GM23248 (cell line): ENCODE measurements at regions not wholly inside any gene's neighbourhood (a gene's known extent, or its start where the extent isn't known, plus 50 kb on each side); places are given as distances from the start of the nearest gene placed in this dataset.
A peak's percentile ranks its signal among the peaks of the same experiment; 100 is the strongest.

Source experiments
- DNase-seq: peaks from one replicate; pipeline ENCODE4 v3.0.0-alpha.2; 2015
- H2AFZ ChIP-seq: fragments of 200-600 bp; sonication (generic); 2 replicates; pipeline ENCODE4 v1.6.1; 2016; ENCODE audit warnings: antibody characterized with exemption
- H3F3A ChIP-seq: fragments of 200-600 bp; sonication (generic); 2 replicates; pipeline ENCODE4 v1.6.1; 2016; ENCODE audit warnings: mild to moderate bottlenecking, antibody characterized with exemption, mixed run types; ENCODE audit not compliant: insufficient read depth
- H3K27ac ChIP-seq: fragments of 200-600 bp; sonication (generic); 2 replicates; pipeline ENCODE4 v1.5.1; 2016; ENCODE audit warnings: mild to moderate bottlenecking
- H3K27me3 ChIP-seq: fragments of 200-600 bp; sonication (generic); replicated peaks from 2 replicates; pipeline ENCODE4 v1.6.1; 2016; ENCODE audit warnings: mild to moderate bottlenecking; ENCODE audit not compliant: insufficient read depth
- H3K36me3 ChIP-seq: fragments of 200-600 bp; sonication (generic); 2 replicates; pipeline ENCODE4 v1.6.1; 2016; ENCODE audit warnings: low read depth, mild to moderate bottlenecking
- H3K4me1 ChIP-seq: fragments of 200-600 bp; sonication (generic); 2 replicates; pipeline ENCODE4 v1.6.1; 2016; ENCODE audit warnings: mild to moderate bottlenecking; ENCODE audit not compliant: insufficient read depth
- H3K4me2 ChIP-seq: fragments of 200-600 bp; sonication (generic); one replicate; pipeline ENCODE4 v1.6.1; 2016; ENCODE audit warnings: mild to moderate bottlenecking; ENCODE audit not compliant: unreplicated experiment
- H3K4me3 ChIP-seq: fragments of 200-600 bp; sonication (generic); 2 replicates; pipeline ENCODE4 v1.5.1; 2016; ENCODE audit warnings: mild to moderate bottlenecking
- H3K79me2 ChIP-seq: fragments of 200-600 bp; sonication (generic); 2 replicates; pipeline ENCODE4 v1.6.1; 2016; ENCODE audit warnings: mild to moderate bottlenecking; ENCODE audit not compliant: insufficient read depth
- H3K9ac ChIP-seq: fragments of 200-600 bp; sonication (generic); 2 replicates; pipeline ENCODE4 v1.6.1; 2016; ENCODE audit warnings: mild to moderate bottlenecking
- H3K9me2 ChIP-seq: fragments of 200-600 bp; sonication (generic); 2 replicates; pipeline ENCODE4 v1.6.1; 2016; ENCODE audit warnings: mixed run types, mild to moderate bottlenecking, moderate library complexity; ENCODE audit not compliant: insufficient read depth
- H3K9me3 ChIP-seq: fragments of 200-600 bp; sonication (generic); one replicate; pipeline ENCODE4 v1.6.1; 2017; ENCODE audit warnings: low read depth
- H4K20me1 ChIP-seq: fragments of 200-600 bp; sonication (generic); 2 replicates; pipeline ENCODE4 v1.6.0; 2016; ENCODE audit not compliant: insufficient read depth
- EZH2 ChIP-seq: fragments of 200-600 bp; sonication (generic); IDR thresholded peaks from 2 replicates; pipeline ENCODE4 v1.6.1; 2018; ENCODE audit warnings: antibody characterized with exemption, mild to moderate bottlenecking; ENCODE audit not compliant: insufficient read depth, poor library complexity, severe bottlenecking
- EZH2phosphoT487 ChIP-seq: fragments of 200-600 bp; sonication (generic); IDR thresholded peaks from 2 replicates; pipeline ENCODE4 v1.6.1; 2018; ENCODE audit warnings: antibody characterized with exemption, moderate library complexity, mild to moderate bottlenecking, low read depth; ENCODE audit not compliant: insufficient read depth
- WGBS, 2 experiments: methylation state at CpG; one replicate each; pipeline ENCODE4 v1.1.6; 2015 to 2017; ENCODE audit warnings: low lambda C conversion rate in 2 of 2, low coverage in 1 of 2; ENCODE audit errors: missing lambda C conversion rate in 2 of 2; 5-methylcytosine and 5-hydroxymethylcytosine counted together
- in situ Hi-C: fragments of 300-500 bp; cut with MboI; formaldehyde crosslinking; loops from 2 replicates; pipeline ENCODE4 v1.15.0; 2020

GRCh38 chr6:74879234-74879633 is 326.6 kb downstream of the COL12A1 start:
- Histone ChIP-seq H4K20me1 (no peaks in the 10 kb centered on the region), H3K36me3 (no peaks in the 10 kb centered on the region), H2AFZ (no peak overlapping the region), H3K27ac (peak overlapping the region; percentile 33; the same call in 1 of the 2 replicates), H3K9me3 (no peaks in the 10 kb centered on the region), H3K4me2 (peak overlapping the region; percentile 17), H3K4me3 (no peak overlapping the region), H3K9me2 (peaks cover 9% of the 10 kb centered on the region; the same call in 1 of the 2 replicates), H3K4me1 (peaks cover 15% of the 10 kb centered on the region), H3K9ac (no peak overlapping the region), H3K27me3 (no peaks in the 10 kb centered on the region), H3F3A (peaks cover 17% of the 10 kb centered on the region), H3K79me2 (no peaks in the 10 kb centered on the region)
- DNase-seq: peak; percentile 88
- 34 to 35% methylated on average over 4 of the region's 4 CpGs for WGBS, 2 experiments
- no peak for TF ChIP-seq EZH2
- no peak for TF ChIP-seq EZH2phosphoT487
- in situ Hi-C loops: no loop called here

GRCh38 chr6:74875193-74875592 is 330.7 kb downstream of the COL12A1 start:
- Histone ChIP-seq H3K36me3 (no peaks in the 10 kb centered on the region), H3K9me2 (peaks cover 9% of the 10 kb centered on the region; the same call in 1 of the 2 replicates), H3K79me2 (no peaks in the 10 kb centered on the region), H3K4me1 (peaks cover 18% of the 10 kb centered on the region), H3K27me3 (no peaks in the 10 kb centered on the region), H3K27ac (no peak overlapping the region), H3K9ac (no peak overlapping the region), H3K4me3 (no peak overlapping the region), H3K4me2 (no peak overlapping the region), H3F3A (peaks cover 20% of the 10 kb centered on the region), H4K20me1 (no peaks in the 10 kb centered on the region), H3K9me3 (no peaks in the 10 kb centered on the region), H2AFZ (no peak overlapping the region)
- 71 to 79% methylated on average over 2 of the region's 2 CpGs for WGBS, 2 experiments
- in situ Hi-C loops: no loop called here
- DNase-seq: no peak
- no peak for TF ChIP-seq EZH2phosphoT487
- no peak for TF ChIP-seq EZH2

- Histone ChIP-seq H3K9ac (no peak overlapping the region), H3K4me2 (no peak overlapping the region), H3K27me3 (no peaks in the 10 kb centered on the region), H3K9me3 (no peaks in the 10 kb centered on the region), H4K20me1 (no peaks in the 10 kb centered on the region), H3K4me1 (peaks cover 6% of the 10 kb centered on the region; the same call in 1 of the 2 replicates), H3F3A (peaks cover 4% of the 10 kb centered on the region; the same call in 1 of the 2 replicates), H3K9me2 (no peaks in the 10 kb centered on the region), H3K4me3 (no peak overlapping the region), H3K36me3 (no peaks in the 10 kb centered on the region), H3K79me2 (no peaks in the 10 kb centered on the region), H2AFZ (no peak overlapping the region), H3K27ac (no peak overlapping the region)
- in situ Hi-C loops: no loop called here
- no peak for TF ChIP-seq EZH2phosphoT487
- no peak for TF ChIP-seq EZH2
- DNase-seq: no peak
Observed at GRCh38 chr6:74872754-74873476, 332.9 kb downstream of the COL12A1 start.

- no peaks in the 10 kb centered on the region for H3K36me3 ChIP-seq
- H3K27ac ChIP-seq: no peak overlapping the region
- H3K27me3 ChIP-seq: no peaks in the 10 kb centered on the region
- WGBS, 2 experiments: 82 to 93% methylated on average over 1 of the region's 1 CpG
- H3K9me2 ChIP-seq: no peaks in the 10 kb centered on the region
- peaks cover 16% of the 10 kb centered on the region for H3K4me1 ChIP-seq
- DNase-seq: peak; percentile 30
- H3F3A ChIP-seq: peaks cover 4% of the 10 kb centered on the region; the same call in 1 of the 2 replicates
- no peaks in the 10 kb centered on the region for H3K79me2 ChIP-seq
- no peak overlapping the region for H3K9ac ChIP-seq
- in situ Hi-C loops: no loop called here
- no peak overlapping the region for H3K4me3 ChIP-seq
- no peak for TF ChIP-seq EZH2phosphoT487
- TF ChIP-seq EZH2: no peak
- no peaks in the 10 kb centered on the region for H4K20me1 ChIP-seq
- no peak overlapping the region for H2AFZ ChIP-seq
- no peak overlapping the region for H3K4me2 ChIP-seq
- H3K9me3 ChIP-seq: no peaks in the 10 kb centered on the region
Observed at GRCh38 chr6:74871757-74872156, 334.1 kb downstream of the COL12A1 start.

GRCh38 chr6:74870403-74870802 is 335.4 kb downstream of the COL12A1 start:
- Histone ChIP-seq H3K4me1 (peaks cover 17% of the 10 kb centered on the region), H3K27me3 (no peaks in the 10 kb centered on the region), H3K27ac (no peak overlapping the region), H3F3A (peaks cover 4% of the 10 kb centered on the region; the same call in 1 of the 2 replicates), H3K9me3 (no peaks in the 10 kb centered on the region), H3K4me2 (no peak overlapping the region), H3K9me2 (no peaks in the 10 kb centered on the region), H3K9ac (no peak overlapping the region), H4K20me1 (no peaks in the 10 kb centered on the region), H3K4me3 (no peak overlapping the region), H2AFZ (no peak overlapping the region), H3K79me2 (no peaks in the 10 kb centered on the region), H3K36me3 (no peaks in the 10 kb centered on the region)
- 40 to 43% methylated on average over 2 of the region's 2 CpGs for WGBS, 2 experiments
- peak; percentile 31 for DNase-seq
- in situ Hi-C loops: no loop called here
- no peak for TF ChIP-seq EZH2phosphoT487
- TF ChIP-seq EZH2: no peak
